ENCODE measurements at regions not wholly inside any gene's neighbourhood (a gene's known extent, or its start where the extent isn't known, plus 50 kb on each side); places are given as distances from the start of the nearest gene placed in this dataset.

DNA sequence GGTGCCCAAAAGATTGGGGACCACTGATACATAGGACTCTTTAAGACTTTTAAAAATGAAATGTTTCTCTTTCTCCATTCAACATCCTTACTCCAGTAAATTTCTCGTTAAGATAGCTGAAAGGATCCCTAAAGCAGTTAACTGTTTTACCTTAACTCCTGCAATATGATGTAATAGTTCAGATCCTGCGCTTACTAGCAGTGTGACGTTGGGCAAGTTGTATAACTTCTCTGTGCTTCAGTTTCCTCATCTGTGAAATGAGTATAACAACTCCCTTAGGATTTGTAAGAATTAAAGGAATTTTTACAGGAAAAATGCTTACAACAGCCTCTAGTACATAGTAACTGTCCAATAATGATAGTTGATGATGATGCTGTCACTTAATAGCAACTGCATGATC is 158.9 kb downstream of the TANC2 start:
- no peaks in the 10 kb centered on the region for H3K27me3 ChIP-seq
- H3K4me3 ChIP-seq = no peak overlapping the region
- no peaks in the 10 kb centered on the region for H3K9me3 ChIP-seq
- DNase-seq = no peak
- 77 to 78% methylated on average over 3 of the region's 3 CpGs for WGBS, 2 donors
- H3K36me3 ChIP-seq = no peaks in the 10 kb centered on the region
- peaks cover 0 to 5% (median 0%) of the 10 kb centered on the region in 3 donors for H3K4me1 ChIP-seq
- intact Hi-C loops (cut with DNase I) = no loop called here
- no peak overlapping the region for H3K27ac ChIP-seq
- no peak for TF ChIP-seq POLR2A (IDR thresholded peaks at IDR 0.05)
- TF ChIP-seq CTCF (IDR thresholded peaks at IDR 0.05) = no peak

GRCh38 chr17:63125987-63126386 is 160.0 kb downstream of the TANC2 start:
- H3K27me3 ChIP-seq = no peaks in the 10 kb centered on the region
- no peaks in the 10 kb centered on the region for H3K9me3 ChIP-seq
- TF ChIP-seq CTCF (IDR thresholded peaks at IDR 0.05) (no peak), POLR2A (IDR thresholded peaks at IDR 0.05) (no peak)
- intact Hi-C loops (cut with DNase I) = no loop called here
- no peak overlapping the region for H3K27ac ChIP-seq
- DNase-seq = no peak
- H3K36me3 ChIP-seq = no peaks in the 10 kb centered on the region
- no peak overlapping the region for H3K4me3 ChIP-seq
- H3K4me1 ChIP-seq = no peaks in the 10 kb centered on the region
- WGBS, 2 donors = 98 to 100% methylated on average over 3 of the region's 3 CpGs

- WGBS, 2 donors = 46 to 61% methylated on average over 2 to 3 of the region's 3 CpGs
- intact Hi-C loops (cut with DNase I) = no loop called here
- no peaks in the 10 kb centered on the region for H3K27me3 ChIP-seq
- H3K4me1 ChIP-seq = no peaks in the 10 kb centered on the region
- H3K27ac ChIP-seq = no peak overlapping the region
- TF ChIP-seq CTCF (IDR thresholded peaks at IDR 0.05) (no peak), POLR2A (IDR thresholded peaks at IDR 0.05) (no peak)
- H3K36me3 ChIP-seq = no peaks in the 10 kb centered on the region
- DNase-seq = no peak
- no peak overlapping the region for H3K4me3 ChIP-seq
- no peaks in the 10 kb centered on the region for H3K9me3 ChIP-seq
Measured at GRCh38 chr17:63126607-63127006, 160.6 kb downstream of the TANC2 start.

- H3K9me3 ChIP-seq = no peaks in the 10 kb centered on the region
- TF ChIP-seq POLR2A (IDR thresholded peaks at IDR 0.05) (no peak), CTCF (IDR thresholded peaks at IDR 0.05) (no peak)
- DNase-seq = no peak
- 86 to 88% methylated on average over 1 of the region's 1 CpG for WGBS, 2 donors
- no peaks in the 10 kb centered on the region for H3K27me3 ChIP-seq
- H3K27ac ChIP-seq = no peak overlapping the region
- intact Hi-C loops (cut with DNase I) = no loop called here
- no peaks in the 10 kb centered on the region for H3K36me3 ChIP-seq
- H3K4me1 ChIP-seq = no peaks in the 10 kb centered on the region
- H3K4me3 ChIP-seq = no peak overlapping the region
Measured at GRCh38 chr17:63132459-63132911, 166.4 kb downstream of the TANC2 start.

DNA sequence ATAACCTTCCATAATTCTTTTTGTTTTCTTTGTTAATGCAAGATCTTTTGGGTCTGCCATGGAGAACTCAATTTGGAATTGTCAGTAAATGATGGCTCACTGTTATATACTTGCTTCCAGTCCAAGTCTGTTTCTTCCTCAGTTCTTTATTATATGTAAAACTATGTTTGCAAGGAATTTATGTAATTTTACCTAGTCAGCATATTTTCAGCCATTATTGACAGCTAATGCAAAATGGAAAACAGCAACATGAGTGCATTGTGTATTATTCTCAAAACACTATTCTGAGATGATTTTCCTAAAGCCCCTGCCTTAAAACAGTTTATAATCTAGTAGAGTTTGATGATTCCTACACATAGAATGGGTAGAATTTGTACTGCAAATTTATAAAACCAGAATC is 167.5 kb downstream of the TANC2 start:
- DNase-seq = no peak
- intact Hi-C loops (cut with DNase I) = no loop called here
- Histone ChIP-seq H3K27ac (no peak overlapping the region), H3K4me1 (no peaks in the 10 kb centered on the region), H3K4me3 (no peak overlapping the region), H3K27me3 (no peaks in the 10 kb centered on the region), H3K36me3 (no peaks in the 10 kb centered on the region), H3K9me3 (no peaks in the 10 kb centered on the region)
- TF ChIP-seq CTCF (IDR thresholded peaks at IDR 0.05) (no peak), POLR2A (IDR thresholded peaks at IDR 0.05) (no peak)
